ENCODE measurements at regions not wholly inside any gene's neighbourhood (a gene's known extent, or its start where the extent isn't known, plus 50 kb on each side); places are given as distances from the start of the nearest gene placed in this dataset.

GRCh38 chr18:73646772-73647171, 500.9 kb downstream of the FBXO15 start:
- Mint-ChIP-seq H3K27me3 (ENCODE audit: insufficient read depth) (no peaks in the 10 kb centered on the region), H3K4me1 (ENCODE audit: low read depth) (peaks cover 46% of the 10 kb centered on the region), H3K36me3 (ENCODE audit: low read depth) (peaks cover 11% of the 10 kb centered on the region; the same call in 1 of the 2 replicates), H3K4me3 (peak overlapping the region; percentile 48), H3K27ac (peak overlapping the region; percentile 82), H3K9me3 (no peaks in the 10 kb centered on the region)
- no peak for TF ChIP-seq CTCF (IDR thresholded peaks at IDR 0.05)
- DNase-seq: peak; percentile 67

- H3K4me3 Mint-ChIP-seq: peak overlapping the region; percentile 48
- peak overlapping the region; percentile 82 for H3K27ac Mint-ChIP-seq
- H3K9me3 Mint-ChIP-seq: no peaks in the 10 kb centered on the region
These were observed 501.4 kb downstream of the FBXO15 start for GRCh38 chr18:73646196-73646595.

GRCh38 chr18:73645160-73645715, 502.4 kb downstream of the FBXO15 start:
- H3K27ac Mint-ChIP-seq: peak overlapping the region; percentile 82
- peak; percentile 19 for DNase-seq
- no peaks in the 10 kb centered on the region for H3K27me3 Mint-ChIP-seq (ENCODE audit: insufficient read depth)
- H3K9me3 Mint-ChIP-seq: no peaks in the 10 kb centered on the region
- peak overlapping the region; percentile 66 for H3K4me3 Mint-ChIP-seq
- H3K4me1 Mint-ChIP-seq (ENCODE audit: low read depth): peaks cover 48% of the 10 kb centered on the region
- H3K36me3 Mint-ChIP-seq (ENCODE audit: low read depth): peaks cover 18% of the 10 kb centered on the region; the same call in 1 of the 2 replicates
- no peak for TF ChIP-seq CTCF (IDR thresholded peaks at IDR 0.05)

More at GRCh38 chr18:73646196-73646595, 501.4 kb downstream of the FBXO15 start:
- peaks cover 12% of the 10 kb centered on the region; the same call in 1 of the 2 replicates for H3K36me3 Mint-ChIP-seq (ENCODE audit: low read depth)
- peaks cover 46% of the 10 kb centered on the region for H3K4me1 Mint-ChIP-seq (ENCODE audit: low read depth)
- no peak for DNase-seq
- no peaks in the 10 kb centered on the region for H3K27me3 Mint-ChIP-seq (ENCODE audit: insufficient read depth)
- no peak for TF ChIP-seq CTCF (IDR thresholded peaks at IDR 0.05)

- Mint-ChIP-seq H3K4me1 (ENCODE audit: low read depth) (peaks cover 68% of the 10 kb centered on the region), H3K4me3 (no peak overlapping the region), H3K27ac (peak overlapping the region; percentile 63), H3K36me3 (ENCODE audit: low read depth) (peaks cover 8% of the 10 kb centered on the region; the same call in 1 of the 2 replicates), H3K9me3 (no peaks in the 10 kb centered on the region), H3K27me3 (ENCODE audit: insufficient read depth) (no peaks in the 10 kb centered on the region)
- DNase-seq: no peak
- TF ChIP-seq CTCF (IDR thresholded peaks at IDR 0.05): no peak
These were observed 507.8 kb downstream of the FBXO15 start for GRCh38 chr18:73639788-73640187.

- Mint-ChIP-seq H3K9me3 (no peaks in the 10 kb centered on the region), H3K4me3 (peak overlapping the region; percentile 29), H3K27me3 (ENCODE audit: insufficient read depth) (no peaks in the 10 kb centered on the region), H3K27ac (peak overlapping the region; percentile 63), H3K36me3 (ENCODE audit: low read depth) (peaks cover 8% of the 10 kb centered on the region; the same call in 1 of the 2 replicates), H3K4me1 (ENCODE audit: low read depth) (peaks cover 65% of the 10 kb centered on the region)
- no peak for TF ChIP-seq CTCF (IDR thresholded peaks at IDR 0.05)
- DNase-seq: peak; percentile 56
These were observed 508.9 kb downstream of the FBXO15 start for GRCh38 chr18:73638709-73639108.

Measured in HFFc6 (cell line).